ENCODE measurements at regions not wholly inside any gene's neighbourhood (a gene's known extent, or its start where the extent isn't known, plus 50 kb on each side); places are given as distances from the start of the nearest gene placed in this dataset.

DNA sequence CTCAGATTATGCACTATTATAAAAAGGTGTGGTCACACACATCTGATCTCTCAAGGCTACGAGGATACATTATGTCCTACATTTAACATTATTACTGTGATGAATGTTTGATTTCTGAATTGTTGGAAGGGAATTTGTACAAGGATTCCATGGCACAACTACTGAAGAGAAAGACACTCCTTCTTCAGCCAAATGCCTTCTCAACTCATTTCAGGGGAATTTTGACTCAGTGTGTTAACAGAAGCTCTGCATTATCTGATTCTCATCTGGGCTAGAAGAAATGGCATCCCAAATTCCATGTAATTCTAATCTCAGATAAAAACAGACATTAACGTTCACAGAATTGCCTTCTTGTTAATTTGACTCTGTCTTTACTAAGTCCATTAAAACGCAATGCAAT lies 477.7 kb downstream of the PDGFC start:
- no peak for DNase-seq

DNA sequence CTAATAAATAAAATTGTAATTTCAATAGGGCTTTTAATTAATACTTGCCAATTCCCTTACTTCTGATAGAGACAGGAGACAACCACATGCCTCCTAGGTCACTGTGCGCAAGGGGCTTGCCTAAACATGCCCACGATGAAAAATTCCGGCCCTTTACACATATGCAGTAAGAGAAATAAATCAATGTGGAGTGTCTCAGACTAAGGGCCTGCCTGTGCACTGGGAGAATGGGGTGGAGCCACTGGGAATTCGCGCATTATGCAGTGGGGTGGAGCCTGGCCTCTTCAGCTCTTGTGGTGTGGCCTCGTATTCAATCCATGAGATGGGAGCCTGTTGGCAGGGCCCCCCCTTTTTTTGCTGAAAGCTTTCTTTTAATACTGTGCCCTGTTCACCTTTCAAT lies 484.5 kb downstream of the PDGFC start:
- no peak for DNase-seq

DNA sequence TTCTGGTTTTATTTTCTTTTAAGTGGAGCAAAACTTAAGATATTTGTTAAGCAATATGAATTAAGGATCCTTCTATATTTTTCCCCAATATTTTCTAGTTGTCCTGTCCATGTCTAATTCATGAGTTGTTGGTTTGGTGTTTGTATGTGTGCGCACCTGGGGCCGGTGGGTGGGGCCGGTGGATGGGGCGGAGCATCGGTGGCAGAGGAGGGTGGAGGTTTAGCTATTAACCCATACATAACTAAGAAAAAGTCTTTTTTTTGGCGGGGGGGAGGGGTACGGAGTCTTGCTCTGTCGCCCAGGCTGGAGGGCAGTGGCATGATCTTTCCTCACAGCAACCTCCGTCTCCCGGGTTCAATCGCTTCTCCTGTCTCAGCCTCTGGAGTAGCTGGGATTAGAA lies 489.8 kb downstream of the PDGFC start:
- DNase-seq: no peak

- no peak for DNase-seq
These were observed 494.0 kb downstream of the PDGFC start for GRCh38 chr4:156477636-156478035.

- DNase-seq: no peak
These were observed 495.2 kb downstream of the PDGFC start for GRCh38 chr4:156476359-156476758.

- no peak for DNase-seq
These were observed 496.3 kb downstream of the PDGFC start for GRCh38 chr4:156475322-156475721.

DNA sequence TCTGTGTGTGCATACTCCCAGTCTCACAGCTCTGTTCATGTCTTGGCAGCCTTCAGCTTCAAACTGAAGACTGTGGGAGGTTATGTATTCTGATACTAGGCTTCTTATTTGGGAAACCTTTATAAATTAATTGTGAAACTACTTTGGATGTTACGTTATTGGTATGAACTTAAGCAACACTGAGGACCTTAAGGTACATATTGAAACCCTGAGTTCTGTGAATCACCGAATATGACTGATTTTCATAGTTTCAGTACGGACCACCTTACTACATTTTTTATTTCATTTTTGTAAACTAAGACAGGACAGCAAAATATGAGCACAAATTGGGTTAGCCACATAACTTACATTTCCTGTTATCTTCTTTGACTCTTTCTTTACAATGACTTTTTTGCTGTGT lies 498.4 kb downstream of the PDGFC start:
- DNase-seq: peak in 1 of 5 donors; percentile 15

DNA sequence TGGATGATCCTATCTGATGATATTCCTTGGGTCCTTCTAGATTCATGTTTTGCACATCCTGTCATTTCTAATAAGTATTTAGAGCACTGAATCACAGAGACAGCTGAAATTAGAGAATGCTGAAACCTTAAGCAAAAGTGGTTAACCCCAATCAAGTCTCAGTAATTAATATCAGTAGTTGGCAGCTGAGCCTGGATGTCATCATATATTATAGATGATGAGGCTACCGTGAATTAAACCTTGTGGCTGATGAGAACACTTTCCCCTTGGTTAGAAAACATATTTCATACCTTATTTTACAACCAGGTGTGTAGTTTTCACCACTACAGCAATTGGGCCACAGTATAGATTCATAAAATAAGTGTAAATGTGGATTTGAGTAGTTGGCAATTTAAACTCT lies 499.0 kb downstream of the PDGFC start:
- DNase-seq: no peak

DNA sequence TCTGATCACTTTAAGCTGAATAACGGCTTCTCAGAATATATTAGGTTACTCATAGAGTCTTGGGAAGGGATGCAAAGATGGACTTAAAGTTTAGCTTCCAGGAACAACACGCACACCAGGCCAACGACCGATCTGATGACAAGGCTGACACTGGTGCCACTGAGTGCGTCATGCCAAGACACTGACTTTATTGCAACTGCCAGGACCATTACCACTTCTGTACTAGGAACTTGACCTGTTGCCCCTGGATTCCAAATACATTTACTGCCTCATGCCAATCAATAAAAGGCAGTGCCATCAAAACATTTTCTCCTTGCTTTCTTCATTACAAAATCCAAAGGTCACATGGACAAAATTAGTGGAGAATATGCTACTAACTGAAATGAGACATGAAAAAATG lies 505.9 kb upstream of the CTSO start:
- no peak for DNase-seq

GRCh38 chr4:156456830-156457229 lies 503.2 kb upstream of the CTSO start:
- DNase-seq: no peak

GRCh38 chr4:156443488-156443887 lies 489.8 kb upstream of the CTSO start:
- no peak for DNase-seq

GRCh38 chr4:156442912-156443311 lies 489.2 kb upstream of the CTSO start:
- DNase-seq: no peak

DNA sequence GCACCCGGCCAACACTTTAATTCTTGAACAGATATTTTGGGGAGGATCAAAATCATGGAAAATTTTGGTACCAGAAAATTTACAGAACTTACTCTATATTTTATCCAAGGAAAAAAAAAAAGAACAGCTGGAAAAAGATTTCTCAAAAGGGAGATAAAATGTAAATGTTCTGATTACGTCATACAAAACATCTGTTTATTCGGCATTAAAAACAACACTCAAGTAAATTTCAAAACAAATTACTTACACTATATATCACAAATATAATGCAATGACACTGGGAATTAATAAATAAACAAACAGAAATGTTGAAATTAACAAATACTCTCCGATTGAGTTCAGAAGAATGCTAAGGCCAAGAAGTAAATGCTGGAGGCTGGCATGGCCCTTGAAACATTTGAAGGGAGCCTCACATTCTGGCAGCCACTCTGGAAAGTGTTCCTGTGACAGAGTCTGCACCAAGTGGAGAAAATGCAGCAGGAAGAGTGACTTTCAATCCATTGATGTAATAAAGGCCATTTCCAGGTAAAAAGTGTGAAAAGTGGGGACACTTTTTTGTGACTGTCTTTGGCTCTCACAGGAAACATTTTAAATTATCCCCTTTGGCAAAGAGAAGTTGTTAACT lies 486.0 kb upstream of the CTSO start:
- no peak for DNase-seq

DNA sequence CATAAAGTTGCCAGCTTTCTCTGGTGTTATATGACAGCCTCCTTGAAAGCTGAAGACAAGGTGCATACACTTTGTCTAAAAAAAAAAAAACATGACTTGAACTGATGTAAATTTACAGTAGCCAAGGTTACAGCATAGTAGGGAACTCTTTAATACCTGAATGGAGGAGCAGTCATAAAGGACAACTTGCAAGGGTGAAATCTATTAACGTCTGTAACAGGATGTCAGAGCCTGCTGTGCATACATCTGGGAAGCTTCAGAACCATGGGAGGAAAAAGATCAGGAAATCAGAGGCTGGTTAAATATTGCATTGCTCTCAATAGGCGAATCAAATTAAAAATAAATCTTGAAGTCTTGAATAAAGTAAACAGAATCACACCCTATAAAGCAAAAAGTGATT lies 484.0 kb upstream of the CTSO start:
- no peak for DNase-seq

DNA sequence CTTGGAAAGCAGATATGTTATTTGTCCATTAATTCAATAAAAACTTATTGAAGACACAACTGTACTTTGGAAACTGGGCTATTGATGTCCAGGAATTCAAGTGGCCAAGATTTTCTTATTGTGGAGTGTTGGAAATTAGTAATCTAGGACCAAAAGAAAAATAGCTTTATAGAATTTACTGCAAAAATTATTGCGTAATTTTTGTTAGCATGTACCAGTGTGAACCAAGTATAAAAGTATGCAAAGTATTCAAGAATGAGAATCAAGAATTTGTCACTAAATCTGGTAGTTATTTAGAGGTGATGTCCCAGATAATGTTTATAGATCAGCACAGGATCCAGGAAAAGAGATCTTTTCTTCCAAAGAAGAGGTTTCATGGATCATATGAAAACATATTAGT lies 468.9 kb upstream of the CTSO start:
- no peak for DNase-seq

DNA sequence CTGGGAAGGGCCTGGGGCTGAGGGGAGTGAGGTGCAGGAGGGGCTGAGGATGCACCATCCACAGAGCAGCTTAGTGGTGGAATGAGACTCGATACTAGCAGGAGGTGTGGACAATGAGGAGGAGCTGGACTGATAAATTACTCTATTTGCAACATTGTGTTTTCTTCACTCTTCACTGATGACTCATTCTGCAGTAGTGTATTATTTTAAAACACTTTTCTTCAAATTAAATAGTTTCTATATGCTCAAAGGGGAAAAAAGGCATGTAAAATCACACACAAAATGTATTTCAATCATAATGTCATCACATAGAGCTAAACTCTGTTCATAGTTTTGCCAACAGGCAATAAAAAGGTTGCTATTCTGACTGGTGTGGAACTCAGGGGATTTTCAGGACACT lies 467.0 kb upstream of the CTSO start:
- no peak for DNase-seq

DNA sequence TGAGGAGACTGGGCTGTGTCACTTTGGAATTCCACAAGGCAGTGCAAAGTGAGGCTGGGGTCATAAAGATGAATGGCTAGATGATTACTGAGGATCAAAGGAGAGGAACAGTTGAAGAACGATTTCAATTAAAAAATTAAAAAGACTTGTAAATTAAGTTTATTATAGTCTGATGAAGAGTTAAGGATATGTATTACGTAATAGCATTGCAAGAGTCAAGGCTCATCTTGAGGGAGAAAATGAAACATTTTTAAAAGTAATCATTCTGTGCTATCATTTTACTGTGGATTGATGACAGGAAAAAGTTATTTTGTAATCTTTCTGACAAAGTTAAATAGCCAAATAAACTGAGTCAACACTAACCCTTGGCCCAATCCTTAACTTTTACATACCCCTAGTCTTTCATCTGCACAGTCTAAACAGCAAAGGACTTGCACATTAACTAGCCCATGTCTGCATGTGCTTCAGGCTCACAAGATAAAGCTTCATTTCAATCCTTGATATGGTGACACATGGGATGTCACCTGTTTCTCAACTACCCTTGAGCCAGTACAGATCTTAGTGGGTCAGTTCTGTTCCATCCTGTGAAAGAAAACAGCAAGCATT lies 465.5 kb upstream of the CTSO start:
- no peak for DNase-seq

GRCh38 chr4:156414406-156414805 lies 460.7 kb upstream of the CTSO start:
- DNase-seq: no peak

GRCh38 chr4:156413239-156414135 lies 459.8 kb upstream of the CTSO start:
- no peak for DNase-seq

DNA sequence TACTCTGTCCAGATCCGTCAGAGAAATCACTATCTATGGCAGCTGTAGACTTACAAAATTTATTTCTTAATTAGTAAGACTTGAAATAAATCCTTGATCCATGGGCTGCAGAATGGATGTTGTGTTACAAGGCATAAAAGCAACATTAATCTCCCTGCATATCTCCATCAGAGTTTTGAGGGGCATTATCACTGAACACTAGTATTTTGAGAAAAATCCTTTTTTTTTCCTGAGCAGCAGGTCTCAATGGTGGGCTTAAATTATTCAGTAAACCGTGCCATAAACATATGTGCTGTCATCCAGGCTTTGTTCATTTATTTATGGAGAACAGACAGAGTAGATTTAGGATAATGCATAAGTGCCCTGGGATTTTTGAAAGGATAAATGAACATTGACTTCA lies 457.9 kb upstream of the CTSO start:
- DNase-seq: no peak

DNA sequence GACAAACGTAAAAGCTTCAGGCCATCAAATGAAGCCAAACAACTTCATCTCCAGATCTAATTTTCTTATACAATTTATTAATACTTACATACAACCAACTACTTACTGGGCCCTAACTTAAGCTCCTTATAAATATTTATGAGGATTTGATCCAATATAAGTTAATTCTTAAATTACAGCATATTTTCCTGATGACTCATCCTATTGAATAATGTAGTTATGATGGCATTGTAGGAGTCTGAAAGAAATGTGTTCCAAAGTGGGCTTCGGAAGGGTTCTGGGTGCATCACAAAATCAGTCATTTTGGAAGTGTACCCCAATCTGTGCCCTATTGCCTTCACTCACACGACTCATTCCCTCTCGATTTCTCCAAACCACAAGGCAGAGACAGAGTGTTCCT lies 455.1 kb upstream of the CTSO start:
- DNase-seq: no peak

DNA sequence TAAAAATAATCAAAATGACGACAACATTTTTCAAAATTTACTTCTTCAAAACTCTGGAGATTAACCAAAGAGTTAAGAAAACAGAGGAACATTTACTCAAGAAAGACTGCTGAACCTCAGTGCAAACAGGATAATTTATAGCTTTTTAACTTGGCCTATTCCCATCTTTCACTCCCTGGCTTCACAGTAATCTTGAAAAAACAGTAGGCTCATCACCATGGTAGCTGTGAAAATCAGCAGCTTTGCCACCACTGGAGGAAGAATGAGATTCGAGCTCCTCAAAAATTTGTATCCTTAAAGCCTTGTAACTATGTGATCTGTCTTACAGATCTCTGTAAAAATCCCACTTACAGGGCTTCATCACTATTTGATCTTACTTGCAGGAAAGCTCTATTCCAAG lies 447.7 kb upstream of the CTSO start:
- no peak for DNase-seq

DNA sequence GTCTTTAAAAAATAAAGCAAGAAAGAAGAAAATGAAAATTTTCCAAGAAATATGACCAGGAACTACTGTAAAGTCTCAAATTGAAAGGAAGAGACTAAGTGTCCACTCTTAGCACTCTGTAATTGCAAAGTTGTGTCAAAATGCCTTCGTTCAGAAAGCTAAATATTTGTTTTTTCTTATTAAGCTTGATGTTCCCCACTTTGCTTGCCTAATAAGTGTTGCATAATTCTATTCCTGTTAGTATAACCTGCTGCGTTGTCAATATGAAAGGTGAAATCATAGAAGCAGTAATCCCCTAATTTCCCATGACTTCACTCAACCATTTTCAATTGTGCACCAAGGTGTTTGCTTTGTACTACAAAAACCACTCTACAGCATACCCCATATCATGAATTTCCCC lies 442.9 kb upstream of the CTSO start:
- no peak for DNase-seq

- DNase-seq: no peak
These were observed 437.6 kb upstream of the CTSO start for GRCh38 chr4:156391325-156391653.

Data from T-helper 1 cell (primary cell).